Central memory CD4-positive, alpha-beta T cell (primary cell): ENCODE measurements at regions not wholly inside any gene's neighbourhood (a gene's known extent, or its start where the extent isn't known, plus 50 kb on each side); places are given as distances from the start of the nearest gene placed in this dataset.

ENCODE experiments used
- DNase-seq: peaks from one replicate; pipeline ENCODE4 v3.0.0; 2022

- DNase-seq: no peak
These were observed 287.2 kb downstream of the RNF144B start for GRCh38 chr6:18674346-18674745.

GRCh38 chr6:18675881-18676280, 288.7 kb downstream of the RNF144B start:
- no peak for DNase-seq

GRCh38 chr6:18676548-18676947, 289.4 kb downstream of the RNF144B start:
- no peak for DNase-seq

GRCh38 chr6:18680842-18681241, 293.7 kb downstream of the RNF144B start:
- DNase-seq: no peak

- DNase-seq: no peak
These were observed 294.8 kb downstream of the RNF144B start for GRCh38 chr6:18681832-18682503.

GRCh38 chr6:18684343-18684742, 297.2 kb downstream of the RNF144B start:
- no peak for DNase-seq

- no peak for DNase-seq
These were observed 306.0 kb downstream of the RNF144B start for GRCh38 chr6:18692929-18693685.

- no peak for DNase-seq
These were observed 306.7 kb downstream of the RNF144B start for GRCh38 chr6:18693881-18694280.

GRCh38 chr6:18703546-18703945, 316.4 kb downstream of the RNF144B start:
- no peak for DNase-seq

- no peak for DNase-seq
These were observed 320.7 kb downstream of the RNF144B start for GRCh38 chr6:18707714-18708439.

- DNase-seq: no peak
These were observed 325.4 kb downstream of the RNF144B start for GRCh38 chr6:18712595-18712994.

- DNase-seq: no peak
These were observed 332.9 kb downstream of the RNF144B start for GRCh38 chr6:18720075-18720474.

GRCh38 chr6:18724056-18724455, 336.9 kb downstream of the RNF144B start:
- DNase-seq: no peak

- DNase-seq: no peak
These were observed 338.3 kb downstream of the RNF144B start for GRCh38 chr6:18725449-18725848.

- no peak for DNase-seq
These were observed 346.9 kb downstream of the RNF144B start for GRCh38 chr6:18733921-18734550.

- DNase-seq: no peak
These were observed 354.6 kb downstream of the RNF144B start for GRCh38 chr6:18741741-18742140.

- DNase-seq: no peak
These were observed 355.3 kb downstream of the RNF144B start for GRCh38 chr6:18742406-18742805.

- DNase-seq: no peak
These were observed 359.6 kb downstream of the RNF144B start for GRCh38 chr6:18746727-18747126.

- DNase-seq: no peak
These were observed 361.2 kb downstream of the RNF144B start for GRCh38 chr6:18748314-18748713.

GRCh38 chr6:18752278-18753068, 365.3 kb downstream of the RNF144B start:
- no peak for DNase-seq

- DNase-seq: no peak
These were observed 365.9 kb downstream of the RNF144B start for GRCh38 chr6:18753076-18753475.

GRCh38 chr6:18763086-18763485, 375.9 kb downstream of the RNF144B start:
- DNase-seq: no peak
